Neuronal stem cell (in vitro differentiated cells): ENCODE measurements at regions not wholly inside any gene's neighbourhood (a gene's known extent, or its start where the extent isn't known, plus 50 kb on each side); places are given as distances from the start of the nearest gene placed in this dataset.
A peak's percentile ranks its signal among the peaks of the same experiment; 100 is the strongest.

ENCODE experiments used
- DNase-seq: peaks from one replicate; pipeline ENCODE4 v3.0.0-alpha.2; 2013; ENCODE audit warnings: low spot score
- H2AFZ ChIP-seq: one replicate; pipeline ENCODE4 v1.6.1; 2013; ENCODE audit warnings: mild to moderate bottlenecking, low read length, inconsistent platforms
- H2AK5ac ChIP-seq: 2 replicates; pipeline ENCODE4 v1.6.1; 2013; ENCODE audit warnings: low read depth, mild to moderate bottlenecking, inconsistent platforms, low read length, moderate library complexity, mixed read lengths
- H2BK120ac ChIP-seq: 2 replicates; pipeline ENCODE4 v1.6.1; 2013; ENCODE audit warnings: low read depth, mild to moderate bottlenecking, inconsistent platforms, low read length, moderate library complexity, mixed read lengths
- H2BK12ac ChIP-seq: one replicate; pipeline ENCODE4 v1.6.1; 2013; ENCODE audit warnings: low read length, inconsistent platforms
- H2BK15ac ChIP-seq: 2 replicates; pipeline ENCODE4 v1.6.1; 2013; ENCODE audit warnings: mild to moderate bottlenecking, low read length, inconsistent platforms, mixed read lengths
- H2BK5ac ChIP-seq: one replicate; pipeline ENCODE4 v1.6.1; 2013; ENCODE audit warnings: inconsistent platforms, mild to moderate bottlenecking, low read length, moderate library complexity
- H3K14ac ChIP-seq: one replicate; pipeline ENCODE4 v1.6.1; 2013; ENCODE audit warnings: low read length, inconsistent platforms
- H3K18ac ChIP-seq: 2 replicates; pipeline ENCODE4 v1.6.1; 2013; ENCODE audit warnings: low read length, inconsistent platforms
- H3K23ac ChIP-seq: 2 replicates; pipeline ENCODE4 v1.6.1; 2013; ENCODE audit warnings: low read depth, mild to moderate bottlenecking, mixed read lengths, low read length, inconsistent platforms; ENCODE audit not compliant: poor library complexity
- H3K27ac ChIP-seq: replicated peaks from 3 replicates; pipeline ENCODE4 v1.5.1; 2013; ENCODE audit warnings: low read length, inconsistent platforms
- H3K27me3 ChIP-seq, 3 experiments: 2 replicates each; pipeline ENCODE4 v1.6.1; 2013; ENCODE audit warnings: low read length in 3 of 3, mild to moderate bottlenecking in 2 of 3, inconsistent platforms in 1 of 3, low read depth in 1 of 3, mixed read lengths in 1 of 3, moderate library complexity in 1 of 3; ENCODE audit not compliant: control insufficient read depth in 3 of 3, insufficient read depth in 3 of 3
- H3K36me3 ChIP-seq, 2 donors: replicated peaks in 1 of 2; 2 replicates each; pipeline ENCODE4 v1.6.1; 2013; ENCODE audit warnings: low read length in 2 of 2; ENCODE audit not compliant: control insufficient read depth in 2 of 2, insufficient read depth in 2 of 2
- H3K4ac ChIP-seq: 2 replicates; pipeline ENCODE4 v1.6.1; 2013; ENCODE audit warnings: inconsistent platforms, mild to moderate bottlenecking, low read length, moderate library complexity
- H3K4me1 ChIP-seq, 2 donors: 1 replicate in 1 of 2; 2 replicates in 1 of 2; pipeline ENCODE4 v1.6.1; 2013; ENCODE audit warnings: low read length in 2 of 2, low read depth in 1 of 2; ENCODE audit not compliant: control insufficient read depth in 2 of 2, insufficient read depth in 1 of 2
- H3K4me2 ChIP-seq: one replicate; pipeline ENCODE4 v1.6.1; 2013; ENCODE audit warnings: mild to moderate bottlenecking, low read length, inconsistent platforms; ENCODE audit not compliant: insufficient read depth, poor library complexity, severe bottlenecking
- H3K4me3 ChIP-seq, 2 donors: 2 replicates each; pipeline ENCODE4 v1.5.1; 2013; ENCODE audit warnings: low read length in 2 of 2, mild to moderate bottlenecking in 2 of 2, inconsistent platforms in 1 of 2, moderate library complexity in 1 of 2
- H3K79me1 ChIP-seq: one replicate; pipeline ENCODE4 v1.6.1; 2013; ENCODE audit warnings: low read depth, mild to moderate bottlenecking, inconsistent platforms, low read length, moderate library complexity
- H3K9ac ChIP-seq: one replicate; pipeline ENCODE4 v1.6.1; 2013; ENCODE audit warnings: mild to moderate bottlenecking, low read depth, low read length, inconsistent platforms; ENCODE audit not compliant: poor library complexity
- H3K9me3 ChIP-seq, 2 donors: replicated peaks in 1 of 2; 2 replicates each; pipeline versions ENCODE3 to v1.6.1; 2013; ENCODE audit warnings: low read length in 2 of 2, mild to moderate bottlenecking in 2 of 2, inconsistent platforms in 1 of 2, low read depth in 1 of 2, mixed read lengths in 1 of 2, moderate library complexity in 1 of 2; ENCODE audit not compliant: control insufficient read depth in 2 of 2, insufficient read depth in 1 of 2
- H4K8ac ChIP-seq: one replicate; pipeline ENCODE4 v1.6.1; 2013; ENCODE audit warnings: low read depth, mild to moderate bottlenecking, inconsistent platforms, low read length, moderate library complexity
- H4K91ac ChIP-seq: one replicate; pipeline ENCODE4 v1.6.1; 2013; ENCODE audit warnings: low read length, low read depth, mild to moderate bottlenecking, inconsistent platforms; ENCODE audit not compliant: poor library complexity
- WGBS, 2 donors: extraction: QIAGEN DNeasy Blood & Tissue Kit; methylation state at CpG; one replicate each; pipeline ENCODE4 v1.1.7; 2013; ENCODE audit warnings: missing lambda C conversion rate in 2 of 2, mixed read lengths in 1 of 2; ENCODE audit not compliant: insufficient read length in 2 of 2, insufficient replicate concordance in 1 of 2; ENCODE audit errors: extremely low coverage in 2 of 2; 5-methylcytosine and 5-hydroxymethylcytosine counted together

GRCh38 chr15:98425173-98425572 is 223.2 kb upstream of the IGF1R start:
- no peak overlapping the region for H3K14ac ChIP-seq
- H3K4ac ChIP-seq: no peak overlapping the region
- H3K27me3 ChIP-seq: peaks cover 0 to 45% (median 32%) of the 10 kb centered on the region in 3 experiments
- H3K36me3 ChIP-seq: no peaks in the 10 kb centered on the region
- peak overlapping the region; percentile 87 for H3K23ac ChIP-seq
- H3K4me2 ChIP-seq: no peak overlapping the region
- no peak overlapping the region for H2BK120ac ChIP-seq
- H2BK5ac ChIP-seq: no peak overlapping the region
- H2BK15ac ChIP-seq: no peak overlapping the region
- H4K8ac ChIP-seq: no peak overlapping the region
- no peaks in the 10 kb centered on the region for H3K79me1 ChIP-seq
- no peak overlapping the region for H2BK12ac ChIP-seq
- H3K18ac ChIP-seq: peak overlapping the region; percentile 49
- H3K4me1 ChIP-seq: peaks cover 3% of the 10 kb centered on the region in 2 donors
- WGBS, 2 donors: no CpG with 5 or more reads among the region's 11 CpGs
- H3K9me3 ChIP-seq: peaks cover 4% of the 10 kb centered on the region in 2 donors
- H3K9ac ChIP-seq: no peak overlapping the region
- no peak overlapping the region for H4K91ac ChIP-seq
- no peak overlapping the region for H3K4me3 ChIP-seq
- no peak for DNase-seq
- no peak overlapping the region for H2AK5ac ChIP-seq
- no peak overlapping the region for H3K27ac ChIP-seq
- H2AFZ ChIP-seq: no peak overlapping the region

GRCh38 chr15:98427321-98427720 is 221.0 kb upstream of the IGF1R start:
- H2BK5ac ChIP-seq: no peak overlapping the region
- no peak overlapping the region for H2BK15ac ChIP-seq
- H2BK120ac ChIP-seq: no peak overlapping the region
- no peak overlapping the region for H2AFZ ChIP-seq
- H3K79me1 ChIP-seq: no peaks in the 10 kb centered on the region
- no peak overlapping the region for H4K8ac ChIP-seq
- WGBS, 2 donors: no CpG with 5 or more reads among the region's 8 CpGs
- peaks cover 4% of the 10 kb centered on the region in 2 donors for H3K9me3 ChIP-seq
- H3K4me2 ChIP-seq: no peak overlapping the region
- no peak overlapping the region for H3K4me3 ChIP-seq
- H3K18ac ChIP-seq: no peak overlapping the region
- peak overlapping the region; percentile 60 for H2AK5ac ChIP-seq
- no peaks in the 10 kb centered on the region for H3K36me3 ChIP-seq
- H3K14ac ChIP-seq: no peak overlapping the region
- H3K9ac ChIP-seq: no peak overlapping the region
- H4K91ac ChIP-seq: no peak overlapping the region
- H3K4ac ChIP-seq: no peak overlapping the region
- DNase-seq: no peak
- H2BK12ac ChIP-seq: no peak overlapping the region
- peaks cover 0 to 28% (median 18%) of the 10 kb centered on the region in 3 experiments for H3K27me3 ChIP-seq
- H3K23ac ChIP-seq: no peak overlapping the region
- H3K27ac ChIP-seq: no peak overlapping the region
- H3K4me1 ChIP-seq: no peaks in the 10 kb centered on the region

- no peak overlapping the region for H3K27ac ChIP-seq
- peak overlapping the region; percentile 34 for H3K23ac ChIP-seq
- no peak overlapping the region for H2AK5ac ChIP-seq
- H2BK5ac ChIP-seq: no peak overlapping the region
- peak overlapping the region; percentile 33 to 67 for H3K4me3 ChIP-seq
- no peaks in the 10 kb centered on the region for H3K79me1 ChIP-seq
- H2BK12ac ChIP-seq: no peak overlapping the region
- H4K91ac ChIP-seq: no peak overlapping the region
- peaks cover 0 to 18% (median 12%) of the 10 kb centered on the region in 3 experiments for H3K27me3 ChIP-seq
- H4K8ac ChIP-seq: no peak overlapping the region
- no CpG with 5 or more reads among the region's 49 CpGs for WGBS, 2 donors
- H2BK15ac ChIP-seq: no peak overlapping the region
- no peak overlapping the region for H2BK120ac ChIP-seq
- H3K14ac ChIP-seq: no peak overlapping the region
- H3K4me2 ChIP-seq: peak overlapping the region; percentile 71
- H3K4me1 ChIP-seq: no peaks in the 10 kb centered on the region
- H3K4ac ChIP-seq: no peak overlapping the region
- no peaks in the 10 kb centered on the region for H3K36me3 ChIP-seq
- H2AFZ ChIP-seq: peak overlapping the region; percentile 84
- peak overlapping the region; percentile 75 for H3K9ac ChIP-seq
- DNase-seq: peak; percentile 73
- peaks cover 4% of the 10 kb centered on the region in 2 donors for H3K9me3 ChIP-seq
- peak overlapping the region; percentile 94 for H3K18ac ChIP-seq
Observed at GRCh38 chr15:98428253-98428989, 219.9 kb upstream of the IGF1R start.

GRCh38 chr15:98431171-98431570 is 217.2 kb upstream of the IGF1R start:
- peaks cover 0 to 13% (median 10%) of the 10 kb centered on the region in 3 experiments for H3K27me3 ChIP-seq
- no peak overlapping the region for H2BK120ac ChIP-seq
- no peak overlapping the region for H3K14ac ChIP-seq
- no peaks in the 10 kb centered on the region for H3K4me1 ChIP-seq
- H4K8ac ChIP-seq: no peak overlapping the region
- no peaks in the 10 kb centered on the region for H3K79me1 ChIP-seq
- no peak for DNase-seq
- no peak overlapping the region for H3K9ac ChIP-seq
- H3K18ac ChIP-seq: no peak overlapping the region
- no peak overlapping the region for H3K4ac ChIP-seq
- no peak overlapping the region for H3K4me2 ChIP-seq
- no peak overlapping the region for H3K27ac ChIP-seq
- H2AK5ac ChIP-seq: no peak overlapping the region
- no peaks in the 10 kb centered on the region for H3K36me3 ChIP-seq
- H2AFZ ChIP-seq: no peak overlapping the region
- WGBS, 2 donors: no CpG with 5 or more reads among the region's 9 CpGs
- H3K23ac ChIP-seq: no peak overlapping the region
- no peak overlapping the region for H2BK12ac ChIP-seq
- H4K91ac ChIP-seq: no peak overlapping the region
- H3K4me3 ChIP-seq: no peak overlapping the region
- H2BK5ac ChIP-seq: no peak overlapping the region
- peaks cover 4% of the 10 kb centered on the region in 2 donors for H3K9me3 ChIP-seq
- no peak overlapping the region for H2BK15ac ChIP-seq
